Mucosa of descending colon (tissue), 3 donors: ENCODE measurements at regions not wholly inside any gene's neighbourhood (a gene's known extent, or its start where the extent isn't known, plus 50 kb on each side); places are given as distances from the start of the nearest gene placed in this dataset.

Source experiments
- ATAC-seq: fragments of 200-7000 bp; cut with Tn5 transposase; one replicate; pipeline ENCODE4 v1.9.1; 2020; ENCODE audit warnings: mild to moderate bottlenecking, moderate library complexity
- DNase-seq, 3 donors: peaks; one replicate each; pipeline ENCODE4 v3.0.0-alpha.2; 2020
- H3K36me3 ChIP-seq: fragments of 200-600 bp; one replicate; pipeline ENCODE4 v1.8.0; 2021; ENCODE audit warnings: low read depth, mild to moderate bottlenecking
- H3K4me1 ChIP-seq: fragments of 200-600 bp; one replicate; pipeline ENCODE4 v1.8.0; 2021; ENCODE audit warnings: low read depth, mild to moderate bottlenecking
- H3K4me3 ChIP-seq: fragments of 200-600 bp; one replicate; pipeline ENCODE4 v1.8.0; 2021; ENCODE audit warnings: mild to moderate bottlenecking
- H3K9me3 ChIP-seq: fragments of 200-600 bp; one replicate; pipeline ENCODE4 v1.8.0; 2021; ENCODE audit warnings: mild to moderate bottlenecking
- intact Hi-C, 2 donors: fragments of 100-400 bp; cut with DNase I in 1 of 2; cut with micrococcal nuclease in 1 of 2; formaldehyde crosslinking; loops; one replicate each; pipeline versions ENCODE4 v1.11.0 to v1.11.1; 2022; cut with DNase I, micrococcal nuclease
- TF ChIP-seq, protein P1 (sequence below): fragments of 200-600 bp; IDR thresholded peaks from one replicate; pipeline ENCODE4 v1.8.0; 2022; ENCODE audit warnings: antibody characterized with exemption, mild to moderate bottlenecking
- donor health status: DM: no; HTN: no; CAD: no; lungs with moderate emphysema.
- donor health status: DM: no; HTN: no; CAD: no.
- donor health status: DM: no; HTN: yes; CAD: no.

GRCh38 chr10:42986633-42987032 lies 90.2 kb upstream of the RET start:
- TF ChIP-seq, protein P1, sequence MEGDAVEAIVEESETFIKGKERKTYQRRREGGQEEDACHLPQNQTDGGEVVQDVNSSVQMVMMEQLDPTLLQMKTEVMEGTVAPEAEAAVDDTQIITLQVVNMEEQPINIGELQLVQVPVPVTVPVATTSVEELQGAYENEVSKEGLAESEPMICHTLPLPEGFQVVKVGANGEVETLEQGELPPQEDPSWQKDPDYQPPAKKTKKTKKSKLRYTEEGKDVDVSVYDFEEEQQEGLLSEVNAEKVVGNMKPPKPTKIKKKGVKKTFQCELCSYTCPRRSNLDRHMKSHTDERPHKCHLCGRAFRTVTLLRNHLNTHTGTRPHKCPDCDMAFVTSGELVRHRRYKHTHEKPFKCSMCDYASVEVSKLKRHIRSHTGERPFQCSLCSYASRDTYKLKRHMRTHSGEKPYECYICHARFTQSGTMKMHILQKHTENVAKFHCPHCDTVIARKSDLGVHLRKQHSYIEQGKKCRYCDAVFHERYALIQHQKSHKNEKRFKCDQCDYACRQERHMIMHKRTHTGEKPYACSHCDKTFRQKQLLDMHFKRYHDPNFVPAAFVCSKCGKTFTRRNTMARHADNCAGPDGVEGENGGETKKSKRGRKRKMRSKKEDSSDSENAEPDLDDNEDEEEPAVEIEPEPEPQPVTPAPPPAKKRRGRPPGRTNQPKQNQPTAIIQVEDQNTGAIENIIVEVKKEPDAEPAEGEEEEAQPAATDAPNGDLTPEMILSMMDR = no peak
- intact Hi-C loops = no loop called here
- DNase-seq = no peak
- Histone ChIP-seq H3K4me3 (no peak overlapping the region), H3K4me1 (no peaks in the 10 kb centered on the region), H3K36me3 (no peaks in the 10 kb centered on the region), H3K9me3 (no peaks in the 10 kb centered on the region)
- no peak for ATAC-seq

GRCh38 chr10:42987121-42987541 lies 89.7 kb upstream of the RET start:
- ATAC-seq (no peak), DNase-seq (no peak)
- Histone ChIP-seq H3K4me1 (no peaks in the 10 kb centered on the region), H3K36me3 (no peaks in the 10 kb centered on the region), H3K4me3 (no peak overlapping the region), H3K9me3 (no peaks in the 10 kb centered on the region)
- intact Hi-C loops = no loop called here
- TF ChIP-seq, protein P1 = no peak

GRCh38 chr10:42987575-42987974 lies 89.3 kb upstream of the RET start:
- H3K36me3 ChIP-seq = no peaks in the 10 kb centered on the region
- no peak overlapping the region for H3K4me3 ChIP-seq
- ATAC-seq (no peak), DNase-seq (no peak)
- no peaks in the 10 kb centered on the region for H3K4me1 ChIP-seq
- TF ChIP-seq, protein P1 = no peak
- H3K9me3 ChIP-seq = no peaks in the 10 kb centered on the region
- intact Hi-C loops = no loop called here

GRCh38 chr10:42988069-42988468 lies 88.8 kb upstream of the RET start:
- intact Hi-C loops = no loop called here
- no peaks in the 10 kb centered on the region for H3K9me3 ChIP-seq
- ATAC-seq (no peak), DNase-seq (no peak)
- no peaks in the 10 kb centered on the region for H3K36me3 ChIP-seq
- H3K4me1 ChIP-seq = no peaks in the 10 kb centered on the region
- TF ChIP-seq, protein P1 = no peak
- H3K4me3 ChIP-seq = no peak overlapping the region

- DNase-seq (peak in 1 of 3 donors; percentile 38), ATAC-seq (peak; percentile 18)
- TF ChIP-seq, protein P1 = no peak
- Histone ChIP-seq H3K4me3 (no peak overlapping the region), H3K4me1 (no peaks in the 10 kb centered on the region), H3K9me3 (no peaks in the 10 kb centered on the region), H3K36me3 (no peaks in the 10 kb centered on the region)
- intact Hi-C loops = no loop called here
Measured at GRCh38 chr10:42988517-42989395, 88.1 kb upstream of the RET start.
